ENCODE measurements at regions not wholly inside any gene's neighbourhood (a gene's known extent, or its start where the extent isn't known, plus 50 kb on each side); places are given as distances from the start of the nearest gene placed in this dataset.

GRCh38 chr11:62073061-62073460, 50.8 kb upstream of the INCENP start:
- Histone ChIP-seq H3K27ac (no peak overlapping the region), H3K36me3 (no peaks in the 10 kb centered on the region), H3K9me3 (no peaks in the 10 kb centered on the region), H3K4me3 (no peak overlapping the region), H3K4me1 (no peaks in the 10 kb centered on the region), H3K27me3 (ENCODE audit: low read depth) (no peaks in the 10 kb centered on the region)
- no peak for TF ChIP-seq CTCF (IDR thresholded peaks at IDR 0.05)
- DNase-seq (no peak), ATAC-seq (no peak)
- intact Hi-C loops (cut with DNase I): no loop called here

DNA sequence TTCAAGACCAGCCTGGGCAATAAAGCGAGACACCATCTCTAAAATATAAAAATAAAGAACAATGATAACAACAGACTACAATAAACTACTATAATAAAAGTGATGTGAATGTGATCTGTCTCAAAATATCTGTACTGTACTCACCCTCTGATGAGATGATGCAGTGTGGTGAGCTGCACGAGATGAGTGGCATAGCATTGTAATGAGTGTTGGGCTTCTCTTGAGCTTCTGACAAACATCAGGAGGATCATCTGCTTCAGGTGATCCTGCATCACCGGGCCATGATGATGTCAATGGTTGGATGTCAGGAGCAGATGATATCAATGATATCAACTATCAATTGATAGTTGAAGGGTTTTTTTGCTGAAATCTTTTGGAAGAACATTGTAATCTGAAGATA, 52.4 kb upstream of the INCENP start:
- no peak for TF ChIP-seq CTCF (IDR thresholded peaks at IDR 0.05)
- Histone ChIP-seq H3K36me3 (no peaks in the 10 kb centered on the region), H3K27ac (no peak overlapping the region), H3K4me3 (no peak overlapping the region), H3K27me3 (ENCODE audit: low read depth) (no peaks in the 10 kb centered on the region), H3K9me3 (no peaks in the 10 kb centered on the region), H3K4me1 (no peaks in the 10 kb centered on the region)
- ATAC-seq (no peak), DNase-seq (no peak)
- intact Hi-C loops (cut with DNase I): no loop called here

- no peak for ATAC-seq
- intact Hi-C loops (cut with DNase I): no loop called here
- no peak overlapping the region for H3K27ac ChIP-seq
- DNase-seq: no peak
- no peaks in the 10 kb centered on the region for H3K36me3 ChIP-seq
- no peak overlapping the region for H3K4me3 ChIP-seq
- H3K4me1 ChIP-seq: no peaks in the 10 kb centered on the region
- H3K9me3 ChIP-seq: no peaks in the 10 kb centered on the region
- H3K27me3 ChIP-seq (ENCODE audit: low read depth): no peaks in the 10 kb centered on the region
- no peak for TF ChIP-seq CTCF (IDR thresholded peaks at IDR 0.05)
Measured at GRCh38 chr11:62069986-62070919, 53.6 kb upstream of the INCENP start.

GRCh38 chr11:62069374-62069773, 54.4 kb upstream of the INCENP start:
- H3K9me3 ChIP-seq: no peaks in the 10 kb centered on the region
- ATAC-seq (no peak), DNase-seq (no peak)
- H3K4me1 ChIP-seq: no peaks in the 10 kb centered on the region
- intact Hi-C loops (cut with DNase I): no loop called here
- H3K4me3 ChIP-seq: no peak overlapping the region
- no peak overlapping the region for H3K27ac ChIP-seq
- TF ChIP-seq CTCF (IDR thresholded peaks at IDR 0.05): no peak
- H3K36me3 ChIP-seq: no peaks in the 10 kb centered on the region
- no peaks in the 10 kb centered on the region for H3K27me3 ChIP-seq (ENCODE audit: low read depth)

DNA sequence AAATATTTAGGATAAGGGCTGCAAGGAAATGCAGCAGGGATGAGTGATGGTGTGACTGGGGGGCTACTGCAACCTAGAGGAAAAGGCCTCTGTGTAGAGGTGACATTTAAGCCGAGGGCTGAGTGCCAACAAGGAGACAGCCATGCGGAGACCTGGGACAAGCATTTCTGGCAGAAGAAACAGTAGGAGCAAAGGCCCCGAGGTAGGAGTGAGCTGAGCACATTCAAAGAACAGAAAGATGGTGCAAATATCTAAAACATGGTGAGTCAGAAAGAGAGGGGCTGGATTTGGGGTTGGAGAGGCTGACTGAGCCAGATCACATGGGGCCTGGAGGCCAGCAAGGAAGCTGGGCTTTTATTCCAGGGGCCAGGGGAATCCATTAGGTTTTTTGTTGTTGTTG, 55.1 kb upstream of the INCENP start:
- Histone ChIP-seq H3K36me3 (no peaks in the 10 kb centered on the region), H3K9me3 (no peaks in the 10 kb centered on the region), H3K27me3 (ENCODE audit: low read depth) (no peaks in the 10 kb centered on the region), H3K27ac (no peak overlapping the region), H3K4me1 (no peaks in the 10 kb centered on the region), H3K4me3 (no peak overlapping the region)
- ATAC-seq: no peak
- no peak for DNase-seq
- TF ChIP-seq CTCF (IDR thresholded peaks at IDR 0.05): no peak
- intact Hi-C loops (cut with DNase I): no loop called here

Data from lower lobe of right lung (tissue), 2 donors.